ENCODE measurements at regions not wholly inside any gene's neighbourhood (a gene's known extent, or its start where the extent isn't known, plus 50 kb on each side); places are given as distances from the start of the nearest gene placed in this dataset.

DNA sequence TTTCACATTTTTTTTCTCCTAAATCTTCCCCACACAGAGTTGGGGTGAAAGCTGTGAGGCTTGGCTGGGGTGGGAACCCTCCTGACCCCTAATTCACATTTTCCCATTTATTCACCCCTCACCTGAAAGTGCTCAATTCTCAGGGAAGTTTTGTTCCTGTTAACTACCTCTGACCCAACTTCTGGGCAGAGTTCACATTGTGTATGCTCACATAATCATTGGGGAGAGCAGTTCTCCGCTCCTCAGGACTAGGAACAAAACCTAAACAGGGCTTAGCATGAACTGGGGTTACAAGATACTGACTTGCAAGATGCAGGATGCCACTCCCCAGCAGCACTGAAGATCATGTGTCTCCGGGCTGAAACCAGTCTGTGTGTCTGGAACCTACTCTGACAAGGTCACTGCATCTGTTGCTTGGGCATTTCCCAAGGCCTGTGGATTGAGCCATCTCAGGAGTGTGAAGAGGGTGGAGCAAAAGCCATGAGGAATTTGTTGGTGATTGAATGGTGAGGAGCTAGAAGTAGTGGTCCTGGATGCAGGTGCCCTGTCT is 258.1 kb upstream of the IGFBP3 start (continued):
- no peak for TF ChIP-seq SUZ12 (IDR thresholded peaks at IDR 0.05; ENCODE audit: low read length)
- TF ChIP-seq POLR2AphosphoS5 (IDR thresholded peaks at IDR 0.05; ENCODE audit: low read depth, low read length), result no peak
- TF ChIP-seq SIN3A (conservative IDR thresholded peaks at IDR 0.05 in 1 of 2, IDR thresholded peaks at IDR 0.05 in 1 of 2; ENCODE audit: low read depth in 1 of 2, low read length in 2 of 2), result no peak
- no peak for TF ChIP-seq CTBP2 (IDR thresholded peaks at IDR 0.05; ENCODE audit: borderline replicate concordance, insufficient read depth, insufficient read length, low read length)

Data from H1 (cell line).